Kidney tubule cell (primary cell): ENCODE measurements at regions not wholly inside any gene's neighbourhood (a gene's known extent, or its start where the extent isn't known, plus 50 kb on each side); places are given as distances from the start of the nearest gene placed in this dataset.
A peak's percentile ranks its signal among the peaks of the same experiment; 100 is the strongest.

Source experiments
- DNase-seq: peaks from one replicate; pipeline ENCODE4 v3.0.0-alpha.2; 2018; ENCODE audit warnings: low spot score

DNA sequence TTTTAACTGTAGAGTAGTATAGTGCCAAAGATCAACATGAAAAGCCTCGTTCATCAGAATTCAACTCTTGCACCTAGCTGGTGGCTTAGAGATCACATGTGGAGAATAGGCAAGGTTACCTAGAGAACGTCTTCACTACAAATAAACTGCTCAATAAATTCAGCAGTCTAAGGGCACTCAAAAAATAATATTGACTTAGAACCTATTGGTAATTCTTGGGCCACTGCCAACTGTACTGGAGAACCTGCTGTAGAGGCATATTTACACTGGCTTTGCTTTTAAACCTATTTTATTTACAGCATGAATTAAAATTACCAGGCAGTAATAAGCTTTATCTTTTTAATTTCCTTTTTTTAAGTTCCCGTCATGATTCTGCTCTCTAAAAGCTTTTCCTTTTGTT, 343.7 kb downstream of the PDHA2 start:
- DNase-seq: no peak

- DNase-seq: no peak
These were observed 346.7 kb downstream of the PDHA2 start for GRCh38 chr4:96186593-96186992.

GRCh38 chr4:96189761-96190160, 349.9 kb downstream of the PDHA2 start:
- DNase-seq: no peak

DNA sequence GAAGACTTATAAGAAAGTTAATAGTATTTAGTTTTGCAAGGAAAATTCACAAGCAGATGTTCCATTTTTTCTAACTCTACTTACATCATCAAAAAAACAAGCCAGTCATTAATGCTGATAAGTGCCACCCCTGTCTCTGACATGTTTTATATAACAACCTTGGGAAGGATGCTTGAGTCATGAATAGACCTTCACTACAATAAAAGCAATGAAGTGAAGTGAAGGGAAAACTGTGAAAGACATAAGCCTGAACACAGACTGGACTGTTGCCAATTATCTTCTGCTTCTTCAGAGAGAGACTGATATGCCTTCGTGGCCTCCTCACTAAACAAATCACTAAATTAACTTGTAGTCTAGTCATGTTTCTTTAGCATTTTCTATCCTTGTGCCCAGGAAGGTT, 353.2 kb downstream of the PDHA2 start:
- DNase-seq: peak; percentile 49

DNA sequence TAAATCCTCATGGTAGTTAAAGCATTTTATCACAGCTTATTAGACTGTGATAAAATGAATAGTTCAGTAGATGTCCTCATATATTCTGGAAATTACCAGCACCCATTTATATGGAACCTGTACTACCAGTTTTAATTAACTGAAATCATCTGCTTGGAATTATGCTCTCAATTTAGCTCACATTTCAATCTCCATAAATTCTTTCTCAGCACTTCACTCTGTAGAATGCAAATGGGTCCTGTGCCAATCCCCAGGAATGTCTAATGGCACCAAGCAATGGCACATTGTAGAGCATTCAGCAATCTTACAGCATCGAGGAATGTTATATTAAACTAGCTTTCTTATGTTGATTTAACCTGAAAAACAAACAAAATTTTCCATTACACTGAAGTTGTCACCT, 355.1 kb downstream of the PDHA2 start:
- DNase-seq: no peak

- no peak for DNase-seq
These were observed 365.4 kb downstream of the PDHA2 start for GRCh38 chr4:96205143-96205936.

DNA sequence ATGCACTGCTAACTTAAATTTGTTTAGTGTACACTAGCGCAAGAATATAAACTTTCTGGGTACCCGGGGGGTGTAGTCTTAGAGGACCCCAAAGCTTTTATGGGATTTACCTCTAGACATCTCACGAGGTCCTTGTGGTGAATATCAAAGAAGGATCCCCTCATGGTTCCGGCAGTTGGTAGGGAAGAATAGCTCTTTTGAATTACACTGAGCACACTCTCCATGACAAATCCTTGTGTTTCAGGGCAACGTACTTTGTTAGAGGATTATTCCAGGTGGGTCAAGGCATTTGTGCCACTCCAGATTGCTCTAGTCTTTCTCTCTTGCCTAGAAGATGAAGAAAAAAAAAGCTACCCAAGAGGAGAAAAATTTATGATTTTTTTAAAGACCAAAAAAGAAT, 387.6 kb downstream of the PDHA2 start:
- DNase-seq: no peak

GRCh38 chr4:96228463-96228862, 388.6 kb downstream of the PDHA2 start:
- no peak for DNase-seq

- DNase-seq: no peak
These were observed 400.1 kb downstream of the PDHA2 start for GRCh38 chr4:96240041-96240440.

GRCh38 chr4:96241819-96242218, 401.9 kb downstream of the PDHA2 start:
- DNase-seq: no peak

DNA sequence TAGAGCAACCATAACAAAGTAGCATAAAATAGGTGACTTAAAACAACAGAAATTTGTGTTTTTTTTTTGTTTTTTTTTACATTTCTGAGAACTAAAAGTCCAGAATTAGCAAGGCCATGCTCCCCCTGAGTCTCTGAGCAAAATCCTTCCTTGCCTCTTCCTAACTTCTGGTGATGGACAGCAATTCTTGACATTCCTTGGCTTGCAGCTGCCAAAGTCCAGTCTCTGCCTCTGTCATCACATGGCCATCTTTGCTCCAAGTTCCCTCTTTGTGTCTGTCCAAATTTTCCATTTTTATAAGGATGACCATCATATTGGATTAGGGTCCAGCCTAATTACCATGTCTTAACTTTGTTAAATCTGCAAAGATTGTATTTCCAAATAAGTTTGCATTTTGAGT, 407.2 kb downstream of the PDHA2 start:
- DNase-seq: no peak

GRCh38 chr4:96248225-96248624, 408.3 kb downstream of the PDHA2 start:
- no peak for DNase-seq

DNA sequence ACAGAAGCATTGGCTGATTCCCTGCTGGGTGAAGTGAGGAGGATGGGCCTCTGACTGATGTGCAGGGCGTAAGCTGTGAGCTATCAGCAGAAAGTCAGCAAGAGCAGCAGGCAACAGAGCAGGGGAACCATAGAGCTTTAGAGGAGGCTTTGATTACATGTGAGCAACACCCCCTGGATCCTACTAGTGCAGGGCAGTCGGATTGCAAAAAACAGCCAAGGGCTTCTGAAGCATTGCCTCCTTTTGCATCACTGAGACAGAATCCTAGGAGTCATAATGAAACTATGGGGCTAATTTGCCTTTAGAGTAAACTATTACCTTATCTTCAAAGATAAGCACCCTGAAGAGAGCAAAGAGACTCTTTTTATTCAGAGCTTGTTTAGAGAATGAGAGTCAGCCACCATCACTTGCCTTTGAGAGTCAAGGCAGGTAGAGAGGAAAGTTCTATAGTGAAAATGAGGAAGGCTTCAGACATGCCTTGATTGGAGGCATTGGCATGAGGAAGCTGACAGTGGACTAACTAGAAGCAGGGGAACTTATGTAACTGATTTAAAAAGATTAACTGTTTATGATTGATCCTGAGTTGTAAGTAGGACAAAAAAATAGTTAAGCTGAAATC, 420.3 kb downstream of the PDHA2 start:
- DNase-seq: no peak

DNA sequence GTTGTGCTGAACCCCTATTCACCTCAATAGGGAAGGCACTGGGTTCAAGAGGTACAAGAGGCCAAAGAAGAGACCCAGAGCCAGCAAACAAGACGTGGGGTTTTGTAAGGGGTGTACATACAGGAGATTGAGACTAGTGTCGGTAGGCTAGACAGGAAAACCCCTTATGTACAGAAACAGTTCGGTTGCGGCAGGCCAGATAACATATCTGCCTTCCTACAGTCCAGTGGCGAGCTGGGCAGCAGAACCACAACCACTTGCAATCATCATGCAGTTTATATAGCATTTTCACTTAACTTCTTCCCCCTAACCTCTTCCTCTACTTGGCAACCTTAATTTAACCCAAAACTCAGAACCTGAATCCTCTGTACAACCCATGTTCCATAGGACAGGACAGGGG, 422.2 kb downstream of the PDHA2 start:
- DNase-seq: no peak

GRCh38 chr4:96263291-96263690, 423.4 kb downstream of the PDHA2 start:
- DNase-seq: no peak

GRCh38 chr4:96264941-96265463, 425.1 kb downstream of the PDHA2 start:
- DNase-seq: no peak

- no peak for DNase-seq
These were observed 453.9 kb downstream of the PDHA2 start for GRCh38 chr4:96293806-96294205.

DNA sequence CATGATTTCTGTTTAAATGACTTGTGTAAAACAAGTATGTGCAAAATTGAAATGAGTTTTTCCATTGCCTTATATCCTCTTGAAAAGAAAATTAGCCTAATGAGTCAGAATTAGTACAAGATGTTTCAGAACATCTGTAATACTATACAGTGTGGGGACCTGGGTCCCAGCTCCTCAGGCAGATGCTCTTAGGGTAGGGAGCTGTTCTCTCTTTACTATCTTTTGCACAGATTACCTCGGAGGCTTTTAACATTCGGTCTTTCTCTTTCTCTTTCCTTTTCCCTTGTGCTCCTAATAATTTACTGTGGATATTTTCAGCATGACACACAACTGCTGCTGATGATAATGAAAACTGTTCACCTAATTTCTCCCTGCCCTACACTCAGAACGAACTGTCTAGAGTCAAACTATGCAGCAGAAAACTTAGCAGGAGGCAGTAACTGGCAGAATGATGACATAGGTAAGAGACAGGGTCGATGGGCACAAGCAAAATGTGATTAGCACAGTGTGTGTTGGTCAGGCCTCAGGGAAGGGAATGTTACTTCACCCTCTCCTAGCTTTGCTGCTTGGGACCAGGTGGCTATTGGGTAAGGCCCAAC, 455.3 kb downstream of the PDHA2 start:
- DNase-seq: no peak

DNA sequence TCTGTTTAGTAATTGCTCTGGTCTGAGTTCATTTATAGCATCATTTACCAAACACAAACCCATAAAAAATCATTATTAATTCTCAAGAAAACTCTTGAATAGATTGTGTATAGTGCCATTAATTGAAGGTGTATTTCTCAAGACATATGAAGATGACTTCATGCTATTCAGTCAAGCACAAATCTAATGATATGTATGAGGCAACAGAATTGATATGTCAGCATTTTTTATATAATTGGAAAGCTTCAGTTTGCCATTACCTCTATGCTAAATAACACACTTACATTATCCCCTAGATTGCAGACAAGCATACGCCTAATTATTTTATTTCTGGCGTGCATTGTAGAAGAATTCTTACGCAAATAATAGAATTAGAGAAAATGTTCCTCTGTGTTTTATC, 461.8 kb downstream of the PDHA2 start:
- no peak for DNase-seq

DNA sequence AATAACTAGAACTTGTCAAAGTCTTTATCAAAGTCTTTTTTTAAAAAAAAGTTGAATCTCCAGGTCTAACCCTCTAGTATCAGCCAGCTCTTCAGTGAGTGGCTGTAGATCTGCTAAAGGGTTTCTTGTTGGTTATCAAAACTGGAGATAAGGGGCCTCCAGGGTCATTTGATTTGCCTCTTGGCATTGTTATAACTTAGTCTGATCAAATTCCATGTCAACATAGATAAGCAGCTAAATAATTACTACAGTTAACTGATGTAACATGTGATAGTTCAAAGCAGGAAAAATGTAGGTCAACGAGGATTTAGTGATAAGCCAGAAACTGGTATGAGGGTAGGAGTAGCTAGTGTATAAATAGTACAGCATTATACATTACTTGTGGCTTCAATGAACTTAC, 465.1 kb downstream of the PDHA2 start:
- DNase-seq: no peak

- DNase-seq: no peak
These were observed 472.3 kb downstream of the PDHA2 start for GRCh38 chr4:96312046-96312685.

- DNase-seq: no peak
These were observed 475.9 kb downstream of the PDHA2 start for GRCh38 chr4:96315815-96316214.

DNA sequence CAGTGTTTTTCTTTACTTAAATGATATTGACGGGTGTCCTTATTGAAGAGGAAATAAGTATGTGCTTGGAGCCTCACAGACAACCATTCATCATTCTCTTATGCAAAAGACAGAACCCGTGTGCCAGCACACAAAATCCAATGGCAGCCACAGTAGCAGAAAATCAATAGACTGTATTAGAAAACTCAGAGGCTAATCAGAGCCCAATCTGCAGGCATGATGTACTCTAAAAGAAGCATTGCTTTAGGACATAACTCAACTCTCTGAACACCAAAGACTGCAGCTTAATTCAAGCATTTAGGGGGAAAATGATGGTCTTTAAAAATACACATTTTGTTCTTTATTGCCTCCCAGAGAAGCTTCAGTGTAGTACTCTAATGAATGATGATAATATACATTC, 476.9 kb downstream of the PDHA2 start:
- no peak for DNase-seq
